ES-I3 (cell line): ENCODE measurements at regions not wholly inside any gene's neighbourhood (a gene's known extent, or its start where the extent isn't known, plus 50 kb on each side); places are given as distances from the start of the nearest gene placed in this dataset.

Experiments used
- H3K36me3 ChIP-seq: 2 replicates; pipeline ENCODE4 v1.6.1; 2013; ENCODE audit warnings: mild to moderate bottlenecking, low read length, control low read depth, moderate library complexity; ENCODE audit not compliant: insufficient read depth
- H3K4me1 ChIP-seq: 2 replicates; pipeline ENCODE4 v1.6.1; 2013; ENCODE audit warnings: mild to moderate bottlenecking, control low read depth, low read length; ENCODE audit not compliant: insufficient read depth
- H3K9ac ChIP-seq: 2 replicates; pipeline ENCODE4 v1.6.1; 2013; ENCODE audit warnings: low read depth, mild to moderate bottlenecking, low read length, moderate library complexity
- H3K9me3 ChIP-seq: 2 replicates; pipeline ENCODE4 v1.6.1; 2013; ENCODE audit warnings: mild to moderate bottlenecking, low read length, moderate library complexity; ENCODE audit not compliant: control insufficient read depth, insufficient read depth

DNA sequence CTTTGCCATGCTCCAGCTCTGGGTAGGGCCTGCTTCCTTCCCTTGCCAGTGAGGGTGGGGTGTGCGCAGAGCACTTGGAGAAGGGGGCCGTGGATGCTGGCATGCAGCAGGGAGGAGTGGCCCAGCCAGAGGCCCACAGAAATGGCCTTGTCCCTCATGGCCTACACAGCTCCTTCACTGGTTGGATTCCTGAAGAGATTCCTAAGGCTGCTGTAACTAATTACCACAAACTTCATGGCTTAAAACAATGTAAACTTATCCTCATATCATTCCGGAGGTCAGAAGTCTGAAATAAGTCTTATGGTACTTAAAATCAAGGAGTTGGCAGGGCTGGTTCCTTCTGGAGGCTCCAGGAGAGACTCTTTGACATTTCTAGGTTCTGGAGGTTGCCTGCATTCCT is 195.2 kb downstream of the GLI2 start:
- no peaks in the 10 kb centered on the region for H3K9me3 ChIP-seq
- H3K4me1 ChIP-seq = peaks cover 15% of the 10 kb centered on the region; the same call in 1 of the 2 replicates
- H3K9ac ChIP-seq = no peak overlapping the region
- H3K36me3 ChIP-seq = no peaks in the 10 kb centered on the region

DNA sequence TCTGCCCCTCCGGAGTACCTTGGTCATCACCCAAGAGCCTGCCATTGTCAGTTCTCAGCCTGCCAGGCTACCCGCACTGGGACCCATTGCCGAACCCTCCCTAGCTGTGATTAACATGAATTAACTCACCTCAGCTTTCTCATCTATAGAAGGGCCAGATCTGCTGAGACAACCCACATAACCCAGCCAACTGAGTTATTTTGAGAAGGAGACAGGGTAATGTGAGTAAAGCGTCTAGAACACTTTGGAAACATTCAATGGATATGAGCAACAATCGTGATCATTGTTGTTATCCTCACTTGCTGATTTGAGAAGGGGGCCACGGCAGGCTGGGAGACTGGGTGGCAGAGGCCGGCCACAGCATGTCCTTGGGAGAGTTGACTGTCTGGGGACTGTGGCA is 196.8 kb downstream of the GLI2 start:
- Histone ChIP-seq H3K4me1 (peaks cover 15% of the 10 kb centered on the region; the same call in 1 of the 2 replicates), H3K9me3 (no peaks in the 10 kb centered on the region), H3K36me3 (no peaks in the 10 kb centered on the region), H3K9ac (no peak overlapping the region)

DNA sequence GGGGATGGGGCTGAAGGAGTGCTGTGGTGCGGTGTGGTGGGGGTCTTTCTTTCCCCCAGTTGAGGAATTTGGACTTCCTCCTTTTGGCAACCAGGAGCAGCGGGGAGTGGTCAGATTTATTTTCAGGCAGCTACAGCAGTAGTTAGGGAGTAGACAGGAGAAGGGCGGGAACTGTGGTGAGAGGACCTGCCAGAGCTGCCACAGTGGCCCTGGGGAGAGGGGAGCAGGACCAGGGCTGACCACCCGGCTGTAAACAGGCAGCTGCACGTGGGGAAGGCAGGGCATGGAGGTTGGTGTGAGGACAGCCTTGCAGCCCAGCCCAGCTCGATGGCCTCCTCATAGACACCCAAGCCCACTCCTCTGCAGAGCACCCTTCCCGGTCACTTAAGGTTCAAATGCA is 197.2 kb downstream of the GLI2 start:
- Histone ChIP-seq H3K9me3 (no peaks in the 10 kb centered on the region), H3K36me3 (no peaks in the 10 kb centered on the region), H3K4me1 (peaks cover 15% of the 10 kb centered on the region; the same call in 1 of the 2 replicates), H3K9ac (no peak overlapping the region)

DNA sequence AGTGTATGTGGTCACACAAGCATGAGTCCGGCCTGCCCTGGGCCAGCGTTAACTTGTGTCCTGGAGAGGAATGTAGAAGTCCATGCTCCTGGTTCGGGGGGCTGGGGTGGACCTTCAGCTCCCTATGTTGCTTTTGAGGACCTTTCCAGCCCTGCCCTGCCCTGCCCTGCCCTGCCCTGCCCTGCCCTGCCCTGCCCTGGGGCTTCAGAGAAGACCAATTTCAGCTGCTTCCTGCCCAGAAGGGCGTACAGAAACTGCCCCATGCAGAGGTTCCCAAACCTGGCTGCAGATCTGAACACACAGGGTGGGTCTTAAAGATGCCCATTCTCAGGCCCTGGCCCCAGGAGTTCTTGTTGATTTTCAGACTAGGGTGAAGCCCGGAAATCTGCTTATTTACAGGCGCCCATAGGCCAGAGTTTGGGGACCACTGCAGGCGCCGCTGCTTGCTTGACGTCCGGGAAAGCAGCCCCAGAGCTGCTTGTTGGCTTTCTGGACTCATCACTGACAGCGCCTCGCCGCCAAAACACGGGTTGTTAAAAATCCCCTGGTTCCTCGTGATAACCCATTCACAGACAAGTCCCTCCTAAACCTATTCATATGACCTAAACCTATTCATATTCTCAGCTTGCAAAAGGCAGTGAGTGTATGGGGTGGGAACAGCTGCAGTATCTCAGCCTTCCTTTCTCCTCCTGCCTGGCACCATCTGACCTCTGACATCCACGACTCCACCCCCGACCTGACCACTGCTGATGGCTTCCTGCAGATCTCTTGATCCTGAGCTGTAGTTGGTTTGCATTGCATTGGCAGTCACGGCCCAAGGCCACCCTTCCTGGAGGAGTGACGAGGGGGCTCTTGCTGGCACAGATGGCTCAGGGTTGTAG is 198.3 kb downstream of the GLI2 start:
- H3K9ac ChIP-seq = no peak overlapping the region
- no peaks in the 10 kb centered on the region for H3K36me3 ChIP-seq
- H3K4me1 ChIP-seq = peaks cover 15% of the 10 kb centered on the region; the same call in 1 of the 2 replicates
- H3K9me3 ChIP-seq = no peaks in the 10 kb centered on the region

DNA sequence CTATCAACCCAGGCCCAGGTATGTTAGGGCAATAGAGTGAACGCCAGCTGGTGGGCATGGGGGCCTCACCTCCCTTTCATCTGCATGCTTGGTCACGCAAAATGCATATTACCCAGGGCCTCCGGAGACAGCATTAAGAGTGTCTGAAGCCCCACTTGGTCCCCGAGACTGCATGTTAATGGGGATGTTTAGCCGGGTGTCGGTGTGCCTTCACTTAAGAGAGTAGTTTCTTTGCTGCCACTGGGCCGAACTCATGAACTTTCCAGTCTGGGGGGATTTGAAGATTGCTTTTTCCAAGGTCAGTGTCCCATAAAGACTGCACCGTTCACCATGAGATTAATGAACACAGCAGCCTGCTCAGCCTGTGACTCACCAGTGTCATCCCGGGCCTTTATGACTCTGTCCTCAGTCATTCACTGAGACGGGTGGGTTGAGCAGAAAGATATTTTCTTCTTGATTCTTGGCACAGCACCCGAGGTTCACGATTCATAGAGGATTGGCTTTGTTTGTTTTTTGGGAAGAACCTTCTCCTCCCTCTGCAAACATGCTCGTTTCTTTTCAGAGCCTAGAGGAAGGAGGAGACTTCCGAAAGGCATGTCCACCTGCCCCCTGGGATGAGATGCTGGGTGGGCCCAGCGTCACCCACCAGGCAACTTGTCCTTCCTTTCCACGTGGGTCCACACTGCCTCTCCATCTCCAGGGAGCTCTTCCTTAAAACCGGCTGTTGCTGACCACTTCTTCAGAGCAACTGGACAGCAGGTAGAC is 199.1 kb downstream of the GLI2 start:
- H3K4me1 ChIP-seq = peaks cover 20% of the 10 kb centered on the region; the same call in 1 of the 2 replicates
- H3K9me3 ChIP-seq = no peaks in the 10 kb centered on the region
- no peak overlapping the region for H3K9ac ChIP-seq
- H3K36me3 ChIP-seq = no peaks in the 10 kb centered on the region

DNA sequence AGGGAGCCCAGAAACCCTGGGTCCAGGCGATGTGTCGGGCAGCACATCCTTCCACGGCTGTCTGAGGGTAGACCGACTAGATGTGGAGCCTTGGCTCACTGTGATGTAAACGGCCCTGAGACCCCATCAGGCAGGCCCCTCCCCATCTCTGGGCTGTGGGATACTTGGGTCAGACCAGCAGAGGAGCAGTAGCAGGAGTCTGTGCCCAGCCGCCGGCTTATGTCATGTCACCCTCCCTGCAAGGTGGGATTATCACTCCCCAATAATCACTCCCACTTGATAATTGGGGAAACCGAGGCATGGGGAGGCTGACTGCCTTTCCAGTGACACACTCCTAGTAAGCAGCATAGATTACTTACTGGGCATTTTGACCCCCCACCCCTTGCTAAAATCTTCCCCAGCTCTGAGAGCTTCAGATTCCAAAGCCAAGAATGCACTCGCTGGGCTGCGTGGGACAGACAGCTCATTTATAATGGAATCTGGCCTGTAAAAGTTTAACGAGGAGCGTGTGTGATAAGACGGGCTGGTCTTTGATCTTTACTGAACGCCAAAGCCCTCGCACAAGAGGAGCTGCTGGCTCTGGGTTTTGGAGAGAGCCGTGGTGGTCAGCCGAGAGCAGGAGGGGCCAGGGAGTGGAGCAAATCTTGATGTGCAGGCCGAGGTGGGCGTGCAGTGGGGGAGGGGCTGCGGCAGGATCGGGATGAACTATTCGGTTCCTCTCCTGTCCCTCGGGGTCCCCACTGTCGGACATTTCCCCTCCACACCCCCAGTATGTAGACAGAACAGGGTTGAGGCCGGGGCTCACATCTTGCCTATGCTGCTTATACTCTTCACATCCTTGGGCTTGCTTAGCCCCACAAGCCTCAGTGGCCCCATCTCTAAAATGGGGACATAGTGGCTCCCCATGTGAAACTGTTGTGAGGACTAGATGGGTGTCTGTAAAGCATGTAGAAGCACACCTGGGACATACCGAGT is 200.0 kb downstream of the GLI2 start:
- Histone ChIP-seq H3K36me3 (no peaks in the 10 kb centered on the region), H3K9me3 (no peaks in the 10 kb centered on the region), H3K4me1 (peaks cover 24% of the 10 kb centered on the region; the same call in 1 of the 2 replicates), H3K9ac (no peak overlapping the region)

DNA sequence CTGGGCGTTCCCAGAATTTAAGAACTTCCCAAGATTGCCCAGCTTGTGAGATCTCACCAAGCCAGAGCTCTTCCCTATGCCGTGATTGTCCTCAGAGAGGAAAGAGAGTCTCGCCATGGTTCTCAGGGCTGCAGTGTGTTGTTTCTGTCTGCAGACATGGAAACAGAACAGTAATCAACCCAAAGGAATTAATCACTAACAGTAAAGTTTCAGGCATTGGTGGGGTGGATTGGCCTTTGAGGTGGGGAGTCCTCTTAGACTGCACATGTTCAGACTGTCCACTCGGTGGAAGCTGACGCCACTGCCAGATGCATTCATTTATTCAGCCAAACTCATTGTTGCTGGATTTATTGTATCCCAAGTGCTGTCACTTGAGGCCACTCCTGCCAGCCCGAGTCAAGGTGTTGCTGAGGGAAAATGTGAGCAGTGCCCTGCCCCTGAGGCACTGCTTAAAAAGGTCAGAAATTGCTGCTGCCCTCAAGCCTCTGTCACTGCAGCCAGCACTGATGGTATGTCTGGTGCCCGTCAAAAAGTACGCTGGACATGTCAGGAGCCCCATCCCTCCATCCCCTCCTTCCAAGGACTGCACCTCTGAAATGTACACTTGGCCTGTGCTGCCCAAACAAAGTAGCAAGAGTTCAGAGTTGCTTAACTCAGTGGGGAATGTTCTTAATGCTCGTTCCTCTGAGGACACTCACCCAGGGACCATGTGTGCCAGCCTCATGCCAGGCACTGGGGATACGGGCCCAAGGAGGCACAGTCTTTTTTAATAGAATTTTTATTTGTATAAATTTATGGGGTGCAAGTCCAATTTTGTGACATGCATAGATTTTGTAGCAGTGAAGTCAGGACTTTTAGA is 201.0 kb downstream of the GLI2 start:
- H3K9ac ChIP-seq = no peak overlapping the region
- no peaks in the 10 kb centered on the region for H3K36me3 ChIP-seq
- H3K9me3 ChIP-seq = no peaks in the 10 kb centered on the region
- peaks cover 24% of the 10 kb centered on the region; the same call in 1 of the 2 replicates for H3K4me1 ChIP-seq

DNA sequence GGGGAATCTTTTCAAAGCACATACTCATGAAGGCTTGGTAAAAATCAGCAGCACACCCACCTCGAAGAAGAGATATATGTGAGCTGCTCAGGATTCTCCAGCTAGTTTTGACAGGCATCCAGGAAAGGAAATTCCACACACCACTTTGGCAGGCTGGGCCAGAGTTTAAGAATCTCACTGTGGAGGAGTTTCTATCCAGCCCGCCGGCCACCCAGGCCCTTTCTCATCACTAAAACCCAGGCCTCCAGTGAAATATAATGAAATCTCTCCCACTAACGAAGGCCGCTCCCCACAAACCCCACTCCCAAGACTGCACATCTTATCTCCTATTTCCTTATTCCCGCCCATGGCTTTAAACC is 202.0 kb downstream of the GLI2 start:
- Histone ChIP-seq H3K36me3 (no peaks in the 10 kb centered on the region; the same call in 1 of the 2 replicates), H3K9ac (no peak overlapping the region), H3K4me1 (peaks cover 24% of the 10 kb centered on the region; the same call in 1 of the 2 replicates), H3K9me3 (no peaks in the 10 kb centered on the region)

DNA sequence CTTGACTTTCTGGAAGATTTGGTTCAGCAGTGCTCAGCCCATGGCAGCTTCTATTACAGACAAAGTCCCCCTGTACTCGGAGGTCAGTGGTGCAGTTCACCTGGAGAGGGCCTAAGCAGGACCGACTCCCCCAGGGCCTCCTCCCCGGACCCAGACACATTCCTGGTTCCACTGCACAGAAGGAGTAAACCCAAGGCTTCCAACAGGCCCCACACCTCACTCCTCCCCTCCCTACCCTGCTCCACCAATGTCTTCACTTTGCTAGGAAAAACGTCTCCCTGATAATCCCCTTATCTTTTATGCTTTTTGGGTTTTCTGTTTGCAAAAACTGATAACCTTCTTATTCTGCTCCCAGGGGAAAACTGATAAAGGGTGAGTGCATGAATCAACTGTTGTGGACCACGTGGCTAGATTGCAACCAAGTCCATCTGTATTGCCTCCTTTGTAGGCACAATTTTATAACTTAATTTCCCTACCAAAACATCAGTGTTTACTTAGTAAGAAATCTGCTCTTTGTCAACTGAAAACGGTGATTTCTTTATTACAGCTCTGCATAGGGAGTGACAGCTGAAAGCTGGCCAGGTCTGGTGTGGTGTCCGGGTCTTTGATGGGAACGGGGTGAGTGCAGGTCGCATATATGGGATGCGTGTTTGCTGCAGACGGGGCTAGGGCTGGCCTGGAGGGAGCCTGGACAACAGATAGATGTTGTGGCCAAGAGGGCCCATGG is 202.5 kb downstream of the GLI2 start:
- no peaks in the 10 kb centered on the region; the same call in 1 of the 2 replicates for H3K36me3 ChIP-seq
- no peak overlapping the region for H3K9ac ChIP-seq
- H3K9me3 ChIP-seq = no peaks in the 10 kb centered on the region
- peaks cover 24% of the 10 kb centered on the region; the same call in 1 of the 2 replicates for H3K4me1 ChIP-seq

DNA sequence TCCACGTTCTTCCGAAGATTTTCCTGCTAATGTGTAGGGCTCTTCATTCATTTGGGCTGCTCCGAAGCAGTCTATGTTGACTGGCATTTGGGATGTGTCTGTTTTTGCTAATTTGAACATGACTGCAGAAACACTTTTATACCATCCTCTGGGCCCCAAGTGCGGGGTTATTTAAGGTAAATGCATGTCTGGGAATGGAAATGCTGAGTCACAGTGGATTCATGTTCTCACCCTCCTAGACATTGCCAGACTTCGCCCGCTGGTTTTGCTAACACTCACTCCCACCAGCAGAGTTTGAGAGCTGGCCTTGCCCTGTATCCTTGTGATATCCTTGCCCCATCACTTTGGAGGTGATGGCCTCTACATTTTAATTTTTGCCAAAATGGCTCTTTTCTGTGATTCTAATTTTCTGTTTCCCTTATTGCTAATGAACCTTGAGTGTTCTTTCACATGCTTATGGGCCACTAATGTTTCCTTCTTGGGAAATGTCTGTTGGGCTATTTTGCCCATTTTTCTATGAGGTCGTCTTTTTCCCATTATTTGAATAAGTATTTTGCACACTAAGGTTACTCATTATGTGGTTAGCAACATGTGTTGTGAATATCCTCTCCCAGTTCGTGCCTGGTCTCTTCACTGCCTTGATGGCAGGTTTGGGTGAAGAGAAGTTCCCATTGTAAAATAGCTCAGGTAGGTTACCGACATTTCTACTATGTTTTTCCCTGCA is 204.1 kb downstream of the GLI2 start:
- Histone ChIP-seq H3K4me1 (peaks cover 14% of the 10 kb centered on the region; the same call in 1 of the 2 replicates), H3K9ac (no peak overlapping the region)

DNA sequence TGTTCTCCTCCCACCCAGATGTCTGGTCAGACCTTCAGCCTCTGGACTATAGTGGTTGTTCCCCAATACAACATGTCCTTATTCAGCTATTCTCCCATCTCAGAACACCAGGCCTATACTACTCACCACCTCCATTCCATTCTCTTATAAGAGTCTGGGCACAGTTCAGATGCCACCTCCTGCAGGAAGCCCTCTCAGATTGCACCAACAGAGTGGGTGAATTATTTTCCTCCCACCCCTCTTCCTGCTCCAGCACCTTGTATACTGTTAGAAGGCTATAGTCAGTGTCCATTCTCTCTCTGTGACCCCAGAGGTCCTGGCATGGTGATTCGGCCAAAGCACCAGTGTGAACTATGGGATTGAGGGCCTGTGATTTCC is 204.6 kb downstream of the GLI2 start:
- peaks cover 9% of the 10 kb centered on the region; the same call in 1 of the 2 replicates for H3K4me1 ChIP-seq
- H3K9me3 ChIP-seq = no peaks in the 10 kb centered on the region
- H3K36me3 ChIP-seq = no peaks in the 10 kb centered on the region; the same call in 1 of the 2 replicates
- H3K9ac ChIP-seq = no peak overlapping the region

More for the DNA sequence above, 204.1 kb downstream of the GLI2 start:
- Histone ChIP-seq H3K36me3 (no peaks in the 10 kb centered on the region; the same call in 1 of the 2 replicates), H3K9me3 (no peaks in the 10 kb centered on the region)

DNA sequence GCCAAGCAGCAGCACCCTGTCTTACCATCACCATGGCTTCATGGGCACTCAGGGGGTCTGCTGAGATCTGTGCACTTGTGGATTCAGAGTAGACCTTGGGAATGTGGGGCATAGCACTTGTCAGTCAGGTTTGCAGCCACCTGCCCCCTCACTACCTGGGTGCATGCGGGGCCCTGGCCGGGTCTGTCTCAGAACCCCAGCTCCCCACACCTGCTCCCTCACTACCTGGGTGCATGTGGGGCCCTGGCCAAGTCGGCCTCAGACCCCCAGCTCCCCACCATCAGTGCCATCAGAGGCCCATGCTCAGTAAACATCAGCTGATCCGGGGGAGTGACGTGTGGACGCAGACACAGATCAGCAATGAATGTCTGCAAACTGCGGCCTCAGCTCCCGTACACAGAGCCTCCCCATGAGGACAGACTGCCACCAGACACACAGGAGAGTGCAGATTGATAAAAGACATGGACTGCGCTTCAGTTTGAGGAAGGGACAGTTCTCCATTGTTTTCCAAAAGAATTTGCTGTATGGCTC is 205.1 kb downstream of the GLI2 start:
- Histone ChIP-seq H3K36me3 (no peaks in the 10 kb centered on the region; the same call in 1 of the 2 replicates), H3K4me1 (peaks cover 9% of the 10 kb centered on the region; the same call in 1 of the 2 replicates), H3K9ac (no peak overlapping the region), H3K9me3 (no peaks in the 10 kb centered on the region)
